ENCODE measurements at regions not wholly inside any gene's neighbourhood (a gene's known extent, or its start where the extent isn't known, plus 50 kb on each side); places are given as distances from the start of the nearest gene placed in this dataset.

DNA sequence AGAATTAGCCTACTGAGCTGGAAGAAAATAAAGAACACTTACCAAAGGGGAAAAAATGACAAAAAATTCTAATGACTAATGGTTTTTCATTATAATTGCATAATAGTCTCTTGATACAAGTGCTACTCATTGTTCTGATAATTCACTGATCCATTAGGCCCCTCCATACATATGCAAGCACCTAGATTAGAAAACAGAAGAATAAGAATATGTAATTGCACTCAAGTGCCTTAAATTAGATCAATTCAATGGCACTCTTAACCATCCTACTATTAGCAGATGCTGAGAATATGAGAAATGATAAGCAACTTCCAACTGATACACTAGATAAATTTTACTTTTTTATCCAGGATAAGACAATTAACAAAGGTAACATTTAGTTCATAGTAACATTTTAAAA lies 440.9 kb upstream of the C9orf72 start:
- intact Hi-C loops (cut with micrococcal nuclease) = no loop called here
- Histone ChIP-seq H3K79me1 (ENCODE audit: low read depth in 1 of 2, low read length in 2 of 2) (no peaks in the 10 kb centered on the region), H2BK5ac (ENCODE audit: low read depth, low read length, poor library complexity, severe bottlenecking) (no peak overlapping the region), H3K9me1 (ENCODE audit: insufficient read depth, low read length) (no peaks in the 10 kb centered on the region), H4K20me1 (ENCODE audit: insufficient read depth, low read length) (no peaks in the 10 kb centered on the region), H3K9ac (ENCODE audit: low read depth, low read length) (no peak overlapping the region), H2AK5ac (ENCODE audit: low read depth, low read length) (no peak overlapping the region), H3K4me1 (ENCODE audit: control insufficient read depth, insufficient read depth, low read length) (no peaks in the 10 kb centered on the region), H3K27ac (ENCODE audit: insufficient read depth, low read length) (no peak overlapping the region), H4K8ac (ENCODE audit: low read depth in 2 of 2, low read length in 2 of 2) (no peak overlapping the region), H2AFZ (replicated peaks; ENCODE audit: low read length, poor library complexity) (no peak overlapping the region), H3K36me3 (ENCODE audit: control insufficient read depth, insufficient read depth, low read length) (no peaks in the 10 kb centered on the region), H3K27me3 (ENCODE audit: control insufficient read depth, insufficient read depth, low read length) (no peaks in the 10 kb centered on the region), H3K4me2 (ENCODE audit: low read depth, low read length) (no peak overlapping the region), H4K5ac (ENCODE audit: low read depth, low read length) (no peak overlapping the region), H2BK15ac (ENCODE audit: low read depth, low read length) (no peak overlapping the region), H2AK9ac (replicated peaks; ENCODE audit: low read depth, low read length, poor library complexity) (no peak overlapping the region), H3K23ac (ENCODE audit: low read depth, low read length) (no peak overlapping the region), H2BK120ac (ENCODE audit: low read depth, low read length) (no peak overlapping the region), H4K91ac (ENCODE audit: insufficient read depth, low read depth, low read length) (no peak overlapping the region), H3K4ac (ENCODE audit: low read depth, low read length) (no peak overlapping the region), H3K56ac (ENCODE audit: extremely low read depth, insufficient read depth, low read length) (no peak overlapping the region), H3K14ac (replicated peaks; ENCODE audit: low read depth, low read length) (no peak overlapping the region), H2BK20ac (ENCODE audit: low read depth, low read length) (no peak overlapping the region), H3K18ac (ENCODE audit: low read depth, low read length) (no peak overlapping the region), H3K4me3 (ENCODE audit: insufficient read depth, low read depth, low read length) (no peak overlapping the region), H3K9me3 (ENCODE audit: control insufficient read depth, insufficient read depth, low read length) (no peaks in the 10 kb centered on the region)
- POLR2A ChIA-PET (ENCODE audit: unreplicated experiment) = no interaction called here
- no peak for ATAC-seq (ENCODE audit: low read depth)
- CTCF ChIA-PET = no interaction called here
- TF ChIP-seq BHLHE40 (IDR thresholded peaks at IDR 0.05; ENCODE audit: low read depth, low read length) (no peak), RFX5 (IDR thresholded peaks at IDR 0.05; ENCODE audit: low read depth, low read length) (no peak), FOS (IDR thresholded peaks at IDR 0.05; ENCODE audit: low read depth, low read length) (no peak), NFE2L2 (IDR thresholded peaks at IDR 0.05; ENCODE audit: low read depth, low read length) (no peak), ELK1 (IDR thresholded peaks at IDR 0.05; ENCODE audit: borderline replicate concordance, low read depth, low read length) (no peak), USF2 (IDR thresholded peaks at IDR 0.05; ENCODE audit: low read depth, low read length) (no peak), RCOR1 (IDR thresholded peaks at IDR 0.05; ENCODE audit: insufficient replicate concordance, low read length) (no peak), MAFK (IDR thresholded peaks at IDR 0.05; ENCODE audit: low read depth, low read length) (no peak), MAZ (IDR thresholded peaks at IDR 0.05; ENCODE audit: borderline replicate concordance, low read depth, low read length) (no peak), MXI1 (IDR thresholded peaks at IDR 0.05; ENCODE audit: borderline replicate concordance, low read depth, low read length) (no peak), CEBPB (IDR thresholded peaks at IDR 0.05; ENCODE audit: low read depth, low read length) (no peak), POLR2A (IDR thresholded peaks at IDR 0.05; ENCODE audit: low read depth, low read length) (no peak), CHD1 (IDR thresholded peaks at IDR 0.05; ENCODE audit: low read depth, low read length) (no peak), SMC3 (IDR thresholded peaks at IDR 0.05; ENCODE audit: low read depth, low read length) (no peak), RAD21 (IDR thresholded peaks at IDR 0.05; ENCODE audit: low read length) (no peak)
- TF ChIP-seq, protein P1, sequence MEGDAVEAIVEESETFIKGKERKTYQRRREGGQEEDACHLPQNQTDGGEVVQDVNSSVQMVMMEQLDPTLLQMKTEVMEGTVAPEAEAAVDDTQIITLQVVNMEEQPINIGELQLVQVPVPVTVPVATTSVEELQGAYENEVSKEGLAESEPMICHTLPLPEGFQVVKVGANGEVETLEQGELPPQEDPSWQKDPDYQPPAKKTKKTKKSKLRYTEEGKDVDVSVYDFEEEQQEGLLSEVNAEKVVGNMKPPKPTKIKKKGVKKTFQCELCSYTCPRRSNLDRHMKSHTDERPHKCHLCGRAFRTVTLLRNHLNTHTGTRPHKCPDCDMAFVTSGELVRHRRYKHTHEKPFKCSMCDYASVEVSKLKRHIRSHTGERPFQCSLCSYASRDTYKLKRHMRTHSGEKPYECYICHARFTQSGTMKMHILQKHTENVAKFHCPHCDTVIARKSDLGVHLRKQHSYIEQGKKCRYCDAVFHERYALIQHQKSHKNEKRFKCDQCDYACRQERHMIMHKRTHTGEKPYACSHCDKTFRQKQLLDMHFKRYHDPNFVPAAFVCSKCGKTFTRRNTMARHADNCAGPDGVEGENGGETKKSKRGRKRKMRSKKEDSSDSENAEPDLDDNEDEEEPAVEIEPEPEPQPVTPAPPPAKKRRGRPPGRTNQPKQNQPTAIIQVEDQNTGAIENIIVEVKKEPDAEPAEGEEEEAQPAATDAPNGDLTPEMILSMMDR (conservative IDR thresholded peaks at IDR 0.05; ENCODE audit: low read depth, low read length) = no peak
- no TSS peak for BruUV-seq (replicated peaks)
- in situ Hi-C loops (cut with MboI; ENCODE audit: low sequenced_read_pairs) = no loop called here
- no peak for DNase-seq
- dilution Hi-C loops (cut with HindIII; ENCODE audit: low sequenced_read_pairs, unreplicated experiment) = no loop called here
